ENCODE measurements at regions not wholly inside any gene's neighbourhood (a gene's known extent, or its start where the extent isn't known, plus 50 kb on each side); places are given as distances from the start of the nearest gene placed in this dataset.

DNA sequence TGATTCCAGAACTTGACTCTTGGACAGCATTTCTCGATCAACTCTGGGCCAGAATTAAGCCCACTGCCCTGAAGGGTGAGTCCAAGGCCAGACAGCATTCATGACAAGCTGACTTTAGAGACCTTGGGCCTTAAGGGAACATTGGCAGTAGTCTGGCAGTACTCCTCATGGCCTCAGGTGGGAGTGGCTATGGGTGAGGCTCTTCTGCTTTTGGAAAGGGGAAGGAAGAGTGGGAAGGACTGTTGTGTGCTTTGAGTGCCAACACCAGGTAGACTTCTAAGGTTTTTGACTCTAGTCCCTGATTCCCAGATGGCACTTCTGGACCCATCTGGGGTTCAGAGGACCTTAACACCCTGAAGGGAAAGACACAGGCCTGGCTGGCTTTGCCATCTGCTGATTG, 530.4 kb downstream of the ACTL7B start:
- no peak for ATAC-seq (ENCODE audit: low read depth)
- Histone ChIP-seq H3K36me3 (ENCODE audit: low read depth) (no peaks in the 10 kb centered on the region), H3K4me1 (ENCODE audit: insufficient read depth, poor library complexity, severe bottlenecking) (peaks cover 9% of the 10 kb centered on the region), H3K9me3 (ENCODE audit: severe bottlenecking) (peaks cover 2% of the 10 kb centered on the region), H3K27ac (ENCODE audit: poor library complexity, severe bottlenecking) (no peak overlapping the region), H3K27me3 (ENCODE audit: insufficient read depth, poor library complexity, severe bottlenecking) (no peaks in the 10 kb centered on the region), H3K4me3 (ENCODE audit: severe bottlenecking) (no peak overlapping the region)
- DNase-seq (ENCODE audit: low spot score), result no peak
- TF ChIP-seq, protein P1, sequence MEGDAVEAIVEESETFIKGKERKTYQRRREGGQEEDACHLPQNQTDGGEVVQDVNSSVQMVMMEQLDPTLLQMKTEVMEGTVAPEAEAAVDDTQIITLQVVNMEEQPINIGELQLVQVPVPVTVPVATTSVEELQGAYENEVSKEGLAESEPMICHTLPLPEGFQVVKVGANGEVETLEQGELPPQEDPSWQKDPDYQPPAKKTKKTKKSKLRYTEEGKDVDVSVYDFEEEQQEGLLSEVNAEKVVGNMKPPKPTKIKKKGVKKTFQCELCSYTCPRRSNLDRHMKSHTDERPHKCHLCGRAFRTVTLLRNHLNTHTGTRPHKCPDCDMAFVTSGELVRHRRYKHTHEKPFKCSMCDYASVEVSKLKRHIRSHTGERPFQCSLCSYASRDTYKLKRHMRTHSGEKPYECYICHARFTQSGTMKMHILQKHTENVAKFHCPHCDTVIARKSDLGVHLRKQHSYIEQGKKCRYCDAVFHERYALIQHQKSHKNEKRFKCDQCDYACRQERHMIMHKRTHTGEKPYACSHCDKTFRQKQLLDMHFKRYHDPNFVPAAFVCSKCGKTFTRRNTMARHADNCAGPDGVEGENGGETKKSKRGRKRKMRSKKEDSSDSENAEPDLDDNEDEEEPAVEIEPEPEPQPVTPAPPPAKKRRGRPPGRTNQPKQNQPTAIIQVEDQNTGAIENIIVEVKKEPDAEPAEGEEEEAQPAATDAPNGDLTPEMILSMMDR (IDR thresholded peaks at IDR 0.05; ENCODE audit: poor library complexity, severe bottlenecking), result no peak

- Histone ChIP-seq H3K4me3 (ENCODE audit: severe bottlenecking) (no peak overlapping the region), H3K27me3 (ENCODE audit: insufficient read depth, poor library complexity, severe bottlenecking) (no peaks in the 10 kb centered on the region), H3K4me1 (ENCODE audit: insufficient read depth, poor library complexity, severe bottlenecking) (peaks cover 9% of the 10 kb centered on the region), H3K36me3 (ENCODE audit: low read depth) (no peaks in the 10 kb centered on the region), H3K9me3 (ENCODE audit: severe bottlenecking) (peaks cover 2% of the 10 kb centered on the region), H3K27ac (ENCODE audit: poor library complexity, severe bottlenecking) (peak overlapping the region; percentile 11)
- TF ChIP-seq, protein P1 (IDR thresholded peaks at IDR 0.05; ENCODE audit: poor library complexity, severe bottlenecking), result no peak
- ATAC-seq (ENCODE audit: low read depth) (peak; percentile 84), DNase-seq (ENCODE audit: low spot score) (no peak)
Observed at GRCh38 chr9:108323615-108324014, 532.2 kb downstream of the ACTL7B start.

GRCh38 chr9:108322326-108323098, 533.3 kb downstream of the ACTL7B start:
- Histone ChIP-seq H3K9me3 (ENCODE audit: severe bottlenecking) (no peaks in the 10 kb centered on the region), H3K4me1 (ENCODE audit: insufficient read depth, poor library complexity, severe bottlenecking) (peaks cover 9% of the 10 kb centered on the region), H3K4me3 (ENCODE audit: severe bottlenecking) (no peak overlapping the region), H3K36me3 (ENCODE audit: low read depth) (no peaks in the 10 kb centered on the region), H3K27ac (ENCODE audit: poor library complexity, severe bottlenecking) (peak overlapping the region; percentile 11), H3K27me3 (ENCODE audit: insufficient read depth, poor library complexity, severe bottlenecking) (no peaks in the 10 kb centered on the region)
- no peak for ATAC-seq (ENCODE audit: low read depth)
- DNase-seq (ENCODE audit: low spot score), result no peak
- TF ChIP-seq, protein P1 (IDR thresholded peaks at IDR 0.05; ENCODE audit: poor library complexity, severe bottlenecking), result no peak

DNA sequence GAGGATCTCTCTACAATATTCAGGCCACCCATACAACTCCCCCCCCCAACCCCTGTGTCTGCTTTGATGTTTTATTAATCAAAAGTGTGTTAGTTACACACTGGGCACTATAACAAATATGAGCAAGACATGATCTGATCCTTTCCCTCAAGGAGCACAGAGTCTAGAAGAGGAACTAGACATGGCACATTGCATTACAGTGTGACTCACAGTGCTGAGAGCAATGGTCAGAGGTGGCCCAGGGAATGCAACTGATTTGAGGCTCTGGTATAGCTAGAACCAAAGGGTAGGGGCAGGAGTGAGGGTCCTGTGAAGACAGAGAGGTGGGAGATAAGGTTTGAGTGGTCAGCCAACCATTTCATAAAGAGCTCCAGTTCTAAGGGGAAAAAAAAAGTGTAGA, 539.2 kb downstream of the ACTL7B start:
- ATAC-seq (ENCODE audit: low read depth) (no peak), DNase-seq (ENCODE audit: low spot score) (no peak)
- Histone ChIP-seq H3K4me1 (ENCODE audit: insufficient read depth, poor library complexity, severe bottlenecking) (no peaks in the 10 kb centered on the region), H3K9me3 (ENCODE audit: severe bottlenecking) (no peaks in the 10 kb centered on the region), H3K27ac (ENCODE audit: poor library complexity, severe bottlenecking) (no peak overlapping the region), H3K27me3 (ENCODE audit: insufficient read depth, poor library complexity, severe bottlenecking) (no peaks in the 10 kb centered on the region), H3K4me3 (ENCODE audit: severe bottlenecking) (no peak overlapping the region), H3K36me3 (ENCODE audit: low read depth) (no peaks in the 10 kb centered on the region)
- TF ChIP-seq, protein P1 (IDR thresholded peaks at IDR 0.05; ENCODE audit: poor library complexity, severe bottlenecking), result no peak

DNA sequence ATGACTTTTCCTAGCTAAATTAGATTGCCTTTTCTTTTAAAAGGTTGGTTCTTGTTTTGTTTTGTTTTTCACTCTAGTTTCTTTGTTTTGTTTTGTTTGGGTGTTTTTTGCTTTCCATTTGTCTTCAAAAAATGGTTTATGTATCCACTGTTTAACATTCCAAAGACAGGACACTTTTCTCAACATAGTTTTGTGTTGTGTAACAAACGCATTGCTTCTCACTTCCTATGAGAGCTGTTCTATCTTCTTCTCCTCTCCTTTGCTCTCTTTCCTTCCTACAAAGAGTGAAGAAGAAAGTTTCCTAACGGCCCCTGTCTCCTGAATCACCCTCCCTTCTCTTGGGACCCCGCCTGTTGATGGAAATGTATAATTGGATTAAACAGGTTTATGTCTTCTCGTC, 539.7 kb downstream of the ACTL7B start:
- no peaks in the 10 kb centered on the region for H3K4me1 ChIP-seq (ENCODE audit: insufficient read depth, poor library complexity, severe bottlenecking)
- no peak overlapping the region for H3K27ac ChIP-seq (ENCODE audit: poor library complexity, severe bottlenecking)
- no peaks in the 10 kb centered on the region for H3K9me3 ChIP-seq (ENCODE audit: severe bottlenecking)
- ATAC-seq (ENCODE audit: low read depth) (no peak), DNase-seq (ENCODE audit: low spot score) (no peak)
- no peaks in the 10 kb centered on the region for H3K36me3 ChIP-seq (ENCODE audit: low read depth)
- no peak overlapping the region for H3K4me3 ChIP-seq (ENCODE audit: severe bottlenecking)
- no peaks in the 10 kb centered on the region for H3K27me3 ChIP-seq (ENCODE audit: insufficient read depth, poor library complexity, severe bottlenecking)
- TF ChIP-seq, protein P1 (IDR thresholded peaks at IDR 0.05; ENCODE audit: poor library complexity, severe bottlenecking), result no peak

Measured in RWPE2 (cell line).